GM12865 (cell line): ENCODE measurements at regions not wholly inside any gene's neighbourhood (a gene's known extent, or its start where the extent isn't known, plus 50 kb on each side); places are given as distances from the start of the nearest gene placed in this dataset.

Experiments used
- DNase-seq: peaks from one replicate; pipeline ENCODE4 v3.0.0; 2010; ENCODE audit warnings: low read depth
- H3K4me3 ChIP-seq: 2 replicates; pipeline ENCODE4 v1.5.1; 2011; ENCODE audit warnings: mild to moderate bottlenecking, low read depth, low read length, control low read depth
- TF ChIP-seq, protein P1 (sequence below): IDR thresholded peaks from 2 replicates; pipeline ENCODE4 v1.5.1; 2011; ENCODE audit warnings: low read length, control low read depth, low read depth, inconsistent platforms; ENCODE audit not compliant: insufficient read depth; ENCODE audit errors: missing control alignments

DNA sequence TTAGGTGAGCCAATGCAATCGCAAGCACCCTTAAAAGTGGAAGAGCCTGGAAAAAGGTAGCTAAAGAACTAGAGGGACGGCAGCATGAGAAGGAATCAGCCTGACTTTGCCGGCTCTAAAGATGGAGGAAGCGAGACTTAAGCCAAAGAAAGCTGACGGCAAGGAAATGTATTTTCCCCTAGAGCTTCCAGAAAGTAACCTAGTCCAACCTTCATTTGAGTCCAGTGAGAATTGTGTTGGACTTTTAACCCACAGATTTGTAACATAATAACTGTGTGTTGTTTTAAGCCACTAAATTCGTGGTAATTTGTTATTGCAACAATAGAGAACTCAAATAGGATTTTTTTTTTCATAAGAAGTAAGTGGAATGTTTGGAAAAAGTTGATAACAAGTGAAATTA lies 212.7 kb upstream of the C1QTNF7 start:
- H3K4me3 ChIP-seq = no peak overlapping the region
- TF ChIP-seq, protein P1, sequence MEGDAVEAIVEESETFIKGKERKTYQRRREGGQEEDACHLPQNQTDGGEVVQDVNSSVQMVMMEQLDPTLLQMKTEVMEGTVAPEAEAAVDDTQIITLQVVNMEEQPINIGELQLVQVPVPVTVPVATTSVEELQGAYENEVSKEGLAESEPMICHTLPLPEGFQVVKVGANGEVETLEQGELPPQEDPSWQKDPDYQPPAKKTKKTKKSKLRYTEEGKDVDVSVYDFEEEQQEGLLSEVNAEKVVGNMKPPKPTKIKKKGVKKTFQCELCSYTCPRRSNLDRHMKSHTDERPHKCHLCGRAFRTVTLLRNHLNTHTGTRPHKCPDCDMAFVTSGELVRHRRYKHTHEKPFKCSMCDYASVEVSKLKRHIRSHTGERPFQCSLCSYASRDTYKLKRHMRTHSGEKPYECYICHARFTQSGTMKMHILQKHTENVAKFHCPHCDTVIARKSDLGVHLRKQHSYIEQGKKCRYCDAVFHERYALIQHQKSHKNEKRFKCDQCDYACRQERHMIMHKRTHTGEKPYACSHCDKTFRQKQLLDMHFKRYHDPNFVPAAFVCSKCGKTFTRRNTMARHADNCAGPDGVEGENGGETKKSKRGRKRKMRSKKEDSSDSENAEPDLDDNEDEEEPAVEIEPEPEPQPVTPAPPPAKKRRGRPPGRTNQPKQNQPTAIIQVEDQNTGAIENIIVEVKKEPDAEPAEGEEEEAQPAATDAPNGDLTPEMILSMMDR = no peak
- DNase-seq = no peak

DNA sequence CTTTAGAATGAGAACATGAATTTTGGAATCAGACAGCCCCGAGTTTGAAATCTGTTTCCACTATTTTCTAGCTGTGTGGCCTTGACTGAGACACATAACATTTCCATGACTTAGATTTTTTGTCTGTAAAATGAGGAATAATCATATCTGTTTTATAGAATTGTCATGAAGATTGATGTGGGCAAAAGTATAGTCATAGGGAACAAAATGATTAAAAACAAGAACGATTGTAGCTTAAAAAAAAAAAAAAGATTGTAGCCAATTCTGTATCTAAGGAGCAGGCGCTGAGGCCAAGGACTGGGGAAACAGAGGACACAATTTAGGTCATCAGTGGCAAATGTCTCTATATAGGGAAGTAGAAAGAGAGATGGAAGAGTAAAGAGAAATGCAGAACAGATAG lies 201.6 kb upstream of the C1QTNF7 start:
- TF ChIP-seq, protein P1 = no peak
- no peak overlapping the region for H3K4me3 ChIP-seq
- no peak for DNase-seq

- H3K4me3 ChIP-seq = no peak overlapping the region
- DNase-seq = peak; percentile 80
- TF ChIP-seq, protein P1 = peak; percentile 64
These were observed 196.4 kb upstream of the C1QTNF7 start for GRCh38 chr4:15231265-15232091.

DNA sequence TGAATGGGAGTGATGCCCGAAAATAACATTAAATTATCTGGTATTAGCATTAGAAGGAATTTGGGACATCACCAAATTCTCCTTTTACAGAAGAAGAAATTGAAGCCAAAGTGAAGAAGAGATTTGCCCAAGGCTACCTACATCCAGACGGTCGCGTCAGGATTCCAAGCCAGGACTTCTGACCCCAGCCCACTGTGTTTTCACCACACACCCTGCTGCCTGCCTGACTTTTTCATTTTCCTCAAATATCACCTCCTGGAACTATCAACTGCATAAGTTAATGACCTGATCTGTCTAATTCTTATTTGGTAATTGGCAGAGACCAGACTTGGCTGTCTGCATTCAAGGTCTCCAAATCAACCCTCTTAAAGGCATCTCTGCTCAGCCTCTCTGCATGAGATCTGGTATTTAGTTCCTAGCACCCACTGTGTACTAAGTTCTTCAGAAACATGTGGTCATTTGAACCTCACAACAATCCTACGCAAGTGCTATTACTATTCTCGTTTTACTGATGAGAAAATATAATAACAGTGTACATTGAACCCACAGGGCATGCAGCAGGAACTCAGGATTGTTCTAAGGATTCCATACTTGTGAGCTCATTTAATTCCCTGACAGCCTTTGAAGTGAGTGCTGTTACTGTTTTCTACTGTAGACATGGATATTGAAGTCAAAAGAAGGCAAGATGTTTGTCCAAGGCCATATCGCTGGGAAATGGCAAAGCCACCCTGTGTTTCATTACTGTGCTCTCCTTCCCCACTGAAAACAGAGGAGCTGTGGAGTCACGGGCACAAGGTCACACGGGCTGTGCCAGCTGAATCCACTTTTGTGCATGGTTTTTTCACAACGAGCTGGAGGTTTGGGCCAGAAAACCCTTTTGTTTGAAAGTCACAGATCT lies 195.2 kb upstream of the C1QTNF7 start:
- DNase-seq = no peak
- TF ChIP-seq, protein P1 = no peak
- no peak overlapping the region for H3K4me3 ChIP-seq

DNA sequence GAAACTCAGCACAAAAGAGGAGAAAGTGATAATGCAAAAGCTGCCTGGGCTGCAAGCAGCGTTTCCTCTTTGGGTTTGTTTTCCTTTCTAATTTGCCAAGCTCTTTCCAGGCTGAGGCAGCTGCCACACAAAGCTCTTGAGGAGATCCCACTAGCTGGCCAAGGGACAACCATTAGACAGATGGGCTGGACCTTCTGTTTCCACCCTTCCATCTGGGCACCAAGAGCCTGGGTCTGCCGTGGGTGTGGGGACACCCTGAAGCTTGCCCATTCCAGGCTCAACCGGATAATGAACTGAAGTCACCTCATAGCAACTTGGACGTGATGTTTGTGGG lies 194.6 kb upstream of the C1QTNF7 start:
- TF ChIP-seq, protein P1 = no peak

GRCh38 chr4:15233626-15234025 lies 194.2 kb upstream of the C1QTNF7 start:
- no peak overlapping the region for H3K4me3 ChIP-seq
- peak; percentile 62 for DNase-seq
- TF ChIP-seq, protein P1 = no peak

More for the DNA sequence above, 194.6 kb upstream of the C1QTNF7 start:
- H3K4me3 ChIP-seq = no peak overlapping the region
- DNase-seq = peak; percentile 28
